WTC11 (cell line): ENCODE measurements at regions not wholly inside any gene's neighbourhood (a gene's known extent, or its start where the extent isn't known, plus 50 kb on each side); places are given as distances from the start of the nearest gene placed in this dataset.

Source experiments
- ATAC-seq: fragments of 200-7000 bp; cut with Tn5 transposase; 2 replicates; pipeline ENCODE4 v1.10.0; 2021; ENCODE audit warnings: mild to moderate bottlenecking, moderate library complexity
- CTCF ChIA-PET: fragments of 300-600 bp; sonication (Branson Sonifier 250); formaldehyde crosslinking; loops from one replicate; lab custom pipeline; 2021; ENCODE audit warnings: antibody characterized with exemption; lab: Charles Lee
- POLR2A ChIA-PET: fragments of 350-600 bp; sonication (Branson Sonifier 250); formaldehyde crosslinking; loops from one replicate; lab custom pipeline; 2021; ENCODE audit warnings: antibody characterized with exemption; lab: Charles Lee
- DNase-seq: peaks from one replicate; pipeline ENCODE4 v3.0.0; 2021; ENCODE audit warnings: low spot score
- H3K27ac Mint-ChIP-seq: 2 replicates; pipeline ENCODE4 v1.8.0; 2021; ENCODE audit warnings: mixed read lengths
- H3K27me3 Mint-ChIP-seq: 2 replicates; pipeline ENCODE4 v1.8.0; 2021; ENCODE audit warnings: low read depth, mild to moderate bottlenecking, moderate library complexity, mixed read lengths
- H3K36me3 Mint-ChIP-seq: 2 replicates; pipeline ENCODE4 v1.8.0; 2021; ENCODE audit warnings: mixed read lengths
- H3K4me1 Mint-ChIP-seq: 2 replicates; pipeline ENCODE4 v1.8.0; 2022; ENCODE audit warnings: mixed read lengths
- H3K4me3 Mint-ChIP-seq: 2 replicates; pipeline ENCODE4 v1.8.0; 2021; ENCODE audit warnings: mild to moderate bottlenecking, moderate library complexity, mixed read lengths
- H3K9me3 Mint-ChIP-seq: 2 replicates; pipeline ENCODE4 v1.8.0; 2021; ENCODE audit warnings: mixed read lengths
- CREB1 ChIP-seq: sonication (generic); formaldehyde crosslinking; IDR thresholded peaks from 2 replicates; pipeline ENCODE4 v1.8.0; 2023; ENCODE audit warnings: mild to moderate bottlenecking, missing genetic modification reagents
- ESRRA ChIP-seq: sonication (generic); formaldehyde crosslinking; IDR thresholded peaks from 2 replicates; pipeline ENCODE4 v1.8.1; 2022; ENCODE audit warnings: mild to moderate bottlenecking, missing genetic modification reagents, borderline replicate concordance
- ETV6 ChIP-seq: sonication (generic); formaldehyde crosslinking; IDR thresholded peaks from 2 replicates; pipeline ENCODE4 v1.8.1; 2022; ENCODE audit warnings: mild to moderate bottlenecking, missing genetic modification reagents
- KAT7 ChIP-seq: sonication (generic); formaldehyde crosslinking; IDR thresholded peaks from 2 replicates; pipeline ENCODE4 v1.8.1; 2023; ENCODE audit warnings: missing genetic modification reagents, mild to moderate bottlenecking, borderline replicate concordance
- NFE2L1 ChIP-seq: sonication (generic); formaldehyde crosslinking; IDR thresholded peaks from 2 replicates; pipeline ENCODE4 v1.8.1; 2023; ENCODE audit warnings: missing genetic modification reagents
- NR2C2 ChIP-seq: sonication (generic); formaldehyde crosslinking; IDR thresholded peaks from 2 replicates; pipeline ENCODE4 v1.8.0; 2022; ENCODE audit warnings: mild to moderate bottlenecking, missing genetic modification reagents
- SOX15 ChIP-seq: fragments of 250-450 bp; sonication (Bioruptor Pico); IDR thresholded peaks from 2 replicates; pipeline ENCODE4 v1.9.0; 2021; ENCODE audit warnings: mild to moderate bottlenecking
- TEAD1 ChIP-seq: sonication (generic); formaldehyde crosslinking; IDR thresholded peaks from 2 replicates; pipeline ENCODE4 v1.8.0; 2022; ENCODE audit warnings: mild to moderate bottlenecking, missing genetic modification reagents
- ZNF121 ChIP-seq: sonication (generic); formaldehyde crosslinking; IDR thresholded peaks from 2 replicates; pipeline ENCODE4 v1.8.0; 2023; ENCODE audit warnings: missing genetic modification reagents
- ZNF219 ChIP-seq: sonication (generic); formaldehyde crosslinking; IDR thresholded peaks from 2 replicates; pipeline ENCODE4 v1.8.0; 2023; ENCODE audit warnings: missing genetic modification reagents, mild to moderate bottlenecking, borderline replicate concordance
- ZNF232 ChIP-seq: sonication (generic); formaldehyde crosslinking; IDR thresholded peaks from 2 replicates; pipeline ENCODE4 v1.8.0; 2022; ENCODE audit warnings: mild to moderate bottlenecking, missing genetic modification reagents
- ZNF317 ChIP-seq: sonication (generic); formaldehyde crosslinking; IDR thresholded peaks from 2 replicates; pipeline ENCODE4 v1.8.1; 2023; ENCODE audit warnings: low read depth, mild to moderate bottlenecking, moderate library complexity, missing genetic modification reagents, borderline replicate concordance
- ZNF396 ChIP-seq: fragments of 250-450 bp; sonication (Bioruptor Pico); IDR thresholded peaks from 2 replicates; pipeline ENCODE4 v1.8.0; 2021; ENCODE audit warnings: mild to moderate bottlenecking, moderate library complexity, borderline replicate concordance
- ZNF671 ChIP-seq: fragments of 250-450 bp; sonication (Bioruptor Pico); IDR thresholded peaks from 2 replicates; pipeline ENCODE4 v1.8.0; 2021; ENCODE audit warnings: mild to moderate bottlenecking
- TF ChIP-seq, protein P1 (sequence below): sonication (generic); formaldehyde crosslinking; IDR thresholded peaks from 2 replicates; pipeline ENCODE4 v1.8.1; 2022; ENCODE audit warnings: low read depth, missing genetic modification reagents, borderline replicate concordance
- TF ChIP-seq, protein P2 (sequence below): sonication (generic); formaldehyde crosslinking; IDR thresholded peaks from 2 replicates; pipeline ENCODE4 v1.8.1; 2023; ENCODE audit warnings: mild to moderate bottlenecking, missing genetic modification reagents, borderline replicate concordance
- TF ChIP-seq, protein P3 (sequence below): sonication (generic); formaldehyde crosslinking; IDR thresholded peaks from 2 replicates; pipeline ENCODE4 v1.8.0; 2023; ENCODE audit warnings: missing genetic modification reagents, mild to moderate bottlenecking, borderline replicate concordance

DNA sequence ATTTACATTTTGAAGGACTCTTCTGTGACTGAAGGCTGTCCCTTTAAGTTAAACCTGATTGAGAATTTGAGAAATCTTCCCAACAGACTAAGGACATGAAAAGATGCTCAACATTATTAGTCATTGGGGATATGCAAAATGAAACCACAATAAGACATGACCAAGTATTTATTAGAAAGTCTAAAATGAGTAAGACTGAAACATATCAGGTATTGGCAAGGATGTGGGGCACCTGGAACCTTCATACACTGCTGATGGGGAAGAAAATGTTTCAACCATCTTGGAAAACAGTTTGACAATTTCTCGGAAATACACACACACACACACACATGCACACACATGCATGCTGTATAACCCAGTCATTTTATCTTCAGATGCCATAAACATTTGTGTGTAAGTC is 132.1 kb upstream of the CDK6 start (continued):
- TF ChIP-seq, protein P1, sequence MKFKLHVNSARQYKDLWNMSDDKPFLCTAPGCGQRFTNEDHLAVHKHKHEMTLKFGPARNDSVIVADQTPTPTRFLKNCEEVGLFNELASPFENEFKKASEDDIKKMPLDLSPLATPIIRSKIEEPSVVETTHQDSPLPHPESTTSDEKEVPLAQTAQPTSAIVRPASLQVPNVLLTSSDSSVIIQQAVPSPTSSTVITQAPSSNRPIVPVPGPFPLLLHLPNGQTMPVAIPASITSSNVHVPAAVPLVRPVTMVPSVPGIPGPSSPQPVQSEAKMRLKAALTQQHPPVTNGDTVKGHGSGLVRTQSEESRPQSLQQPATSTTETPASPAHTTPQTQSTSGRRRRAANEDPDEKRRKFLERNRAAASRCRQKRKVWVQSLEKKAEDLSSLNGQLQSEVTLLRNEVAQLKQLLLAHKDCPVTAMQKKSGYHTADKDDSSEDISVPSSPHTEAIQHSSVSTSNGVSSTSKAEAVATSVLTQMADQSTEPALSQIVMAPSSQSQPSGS (CRISPR knock-in tag): no peak
- no peak for TF ChIP-seq ZNF121 (CRISPR knock-in tag)

DNA sequence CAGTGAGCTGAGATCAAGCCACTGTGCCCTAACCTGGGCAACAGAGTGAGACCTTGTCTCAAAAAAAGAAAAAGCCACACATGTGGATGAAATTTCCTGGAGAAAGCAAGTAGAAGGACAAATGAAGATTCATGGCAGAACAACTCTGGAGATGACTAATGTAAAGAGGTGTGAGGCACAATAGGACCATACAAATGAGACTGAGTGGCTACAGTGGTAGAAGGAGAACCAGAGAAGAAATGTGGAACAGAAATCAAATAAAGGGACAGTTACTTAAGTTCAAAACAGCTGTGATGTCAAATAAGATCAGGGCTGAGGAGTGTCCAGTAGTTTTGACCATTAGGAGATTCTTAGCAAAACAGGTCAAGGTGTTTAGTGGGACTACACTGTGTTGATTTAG is 130.9 kb upstream of the CDK6 start:
- no peaks in the 10 kb centered on the region for H3K36me3 Mint-ChIP-seq
- DNase-seq: no peak
- TF ChIP-seq NR2C2 (CRISPR knock-in tag) (no peak), ESRRA (CRISPR knock-in tag) (no peak)
- TF ChIP-seq, all 79 proteins: peak for 0
- Mint-ChIP-seq H3K27me3 (no peaks in the 10 kb centered on the region), H3K4me1 (no peaks in the 10 kb centered on the region), H3K4me3 (no peak overlapping the region), H3K27ac (no peak overlapping the region), H3K9me3 (no peaks in the 10 kb centered on the region)
- ATAC-seq: no peak
- CTCF ChIA-PET: no interaction called here
- POLR2A ChIA-PET: no interaction called here

DNA sequence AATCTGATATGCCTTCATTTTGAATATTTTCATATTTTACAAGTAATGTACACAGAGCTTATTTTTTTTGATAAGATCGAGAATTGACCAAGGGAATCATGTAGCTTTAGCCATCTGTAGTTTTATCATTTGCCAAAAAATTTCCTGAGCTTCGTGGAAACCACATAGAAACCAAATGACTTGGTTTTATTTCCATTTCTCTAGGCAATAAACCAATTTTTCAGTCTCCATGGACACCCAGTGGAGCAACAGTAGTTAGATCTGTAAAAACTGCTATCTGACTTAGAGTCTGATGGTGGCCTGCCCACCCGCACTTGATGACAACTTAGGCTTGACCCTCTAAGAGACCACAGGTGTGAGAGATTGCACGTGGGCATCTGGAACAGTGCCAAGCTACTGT is 127.8 kb upstream of the CDK6 start:
- DNase-seq (no peak), ATAC-seq (no peak)
- CTCF ChIA-PET: no interaction called here
- Mint-ChIP-seq H3K36me3 (no peaks in the 10 kb centered on the region), H3K4me3 (no peak overlapping the region), H3K27ac (no peak overlapping the region), H3K27me3 (peaks cover 3% of the 10 kb centered on the region; the same call in 1 of the 2 replicates)
- TF ChIP-seq ZNF219 (CRISPR knock-in tag): no peak
- TF ChIP-seq, all 79 proteins: peak for 0
- POLR2A ChIA-PET: no interaction called here
- no peaks in the 10 kb centered on the region for H3K4me1 Mint-ChIP-seq
- peaks cover 10% of the 10 kb centered on the region for H3K9me3 Mint-ChIP-seq

- Mint-ChIP-seq H3K27ac (no peak overlapping the region), H3K4me3 (no peak overlapping the region), H3K4me1 (no peaks in the 10 kb centered on the region), H3K27me3 (peaks cover 3% of the 10 kb centered on the region; the same call in 1 of the 2 replicates), H3K9me3 (peaks cover 10% of the 10 kb centered on the region), H3K36me3 (no peaks in the 10 kb centered on the region)
- DNase-seq (no peak), ATAC-seq (no peak)
- ChIA-PET POLR2A (no interaction called here), CTCF (no interaction called here)
- TF ChIP-seq ZNF396 (CRISPR knock-in tag) (no peak), TEAD1 (CRISPR knock-in tag) (no peak), NFE2L1 (CRISPR knock-in tag) (no peak), KAT7 (no peak), ZNF232 (CRISPR knock-in tag) (no peak), ZNF671 (CRISPR knock-in tag) (no peak), ETV6 (no peak)
- TF ChIP-seq, protein P2, sequence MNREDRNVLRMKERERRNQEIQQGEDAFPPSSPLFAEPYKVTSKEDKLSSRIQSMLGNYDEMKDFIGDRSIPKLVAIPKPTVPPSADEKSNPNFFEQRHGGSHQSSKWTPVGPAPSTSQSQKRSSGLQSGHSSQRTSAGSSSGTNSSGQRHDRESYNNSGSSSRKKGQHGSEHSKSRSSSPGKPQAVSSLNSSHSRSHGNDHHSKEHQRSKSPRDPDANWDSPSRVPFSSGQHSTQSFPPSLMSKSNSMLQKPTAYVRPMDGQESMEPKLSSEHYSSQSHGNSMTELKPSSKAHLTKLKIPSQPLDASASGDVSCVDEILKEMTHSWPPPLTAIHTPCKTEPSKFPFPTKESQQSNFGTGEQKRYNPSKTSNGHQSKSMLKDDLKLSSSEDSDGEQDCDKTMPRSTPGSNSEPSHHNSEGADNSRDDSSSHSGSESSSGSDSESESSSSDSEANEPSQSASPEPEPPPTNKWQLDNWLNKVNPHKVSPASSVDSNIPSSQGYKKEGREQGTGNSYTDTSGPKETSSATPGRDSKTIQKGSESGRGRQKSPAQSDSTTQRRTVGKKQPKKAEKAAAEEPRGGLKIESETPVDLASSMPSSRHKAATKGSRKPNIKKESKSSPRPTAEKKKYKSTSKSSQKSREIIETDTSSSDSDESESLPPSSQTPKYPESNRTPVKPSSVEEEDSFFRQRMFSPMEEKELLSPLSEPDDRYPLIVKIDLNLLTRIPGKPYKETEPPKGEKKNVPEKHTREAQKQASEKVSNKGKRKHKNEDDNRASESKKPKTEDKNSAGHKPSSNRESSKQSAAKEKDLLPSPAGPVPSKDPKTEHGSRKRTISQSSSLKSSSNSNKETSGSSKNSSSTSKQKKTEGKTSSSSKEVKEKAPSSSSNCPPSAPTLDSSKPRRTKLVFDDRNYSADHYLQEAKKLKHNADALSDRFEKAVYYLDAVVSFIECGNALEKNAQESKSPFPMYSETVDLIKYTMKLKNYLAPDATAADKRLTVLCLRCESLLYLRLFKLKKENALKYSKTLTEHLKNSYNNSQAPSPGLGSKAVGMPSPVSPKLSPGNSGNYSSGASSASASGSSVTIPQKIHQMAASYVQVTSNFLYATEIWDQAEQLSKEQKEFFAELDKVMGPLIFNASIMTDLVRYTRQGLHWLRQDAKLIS (CRISPR knock-in tag): no peak
These were observed 127.2 kb upstream of the CDK6 start for GRCh38 chr7:92963566-92963965.

DNA sequence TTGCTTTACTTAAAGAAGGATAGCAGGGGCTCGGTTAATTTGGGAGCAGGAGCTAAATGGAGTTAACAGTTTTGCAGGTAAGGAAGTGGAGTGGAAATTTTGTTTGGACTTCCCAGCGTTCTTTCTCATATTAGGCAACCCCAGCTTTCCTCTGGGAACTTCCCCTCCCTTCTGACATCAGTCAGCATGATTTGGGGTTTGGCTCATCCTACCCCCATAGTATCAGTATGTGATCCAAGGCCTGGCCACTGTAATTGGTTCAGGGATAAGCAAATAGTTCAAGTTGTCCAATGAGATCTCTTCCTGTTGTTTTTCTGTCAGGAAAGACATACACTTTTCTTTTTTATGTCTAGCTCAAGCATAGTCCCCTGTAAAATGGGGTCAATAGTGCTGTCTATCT is 125.6 kb upstream of the CDK6 start:
- H3K9me3 Mint-ChIP-seq: peaks cover 10% of the 10 kb centered on the region
- H3K36me3 Mint-ChIP-seq: no peaks in the 10 kb centered on the region
- H3K27me3 Mint-ChIP-seq: peaks cover 10% of the 10 kb centered on the region
- H3K27ac Mint-ChIP-seq: no peak overlapping the region
- no peak overlapping the region for H3K4me3 Mint-ChIP-seq
- no peaks in the 10 kb centered on the region for H3K4me1 Mint-ChIP-seq
- ATAC-seq: no peak
- POLR2A ChIA-PET: no interaction called here
- DNase-seq: no peak
- CTCF ChIA-PET: interaction anchor here (1.2 kb wide), 1 partner anchor 81 kb away, joined by 3 read pairs; no protein-coding TSS in a partner anchor
- no peak for TF ChIP-seq ZNF317
- TF ChIP-seq, protein P3, sequence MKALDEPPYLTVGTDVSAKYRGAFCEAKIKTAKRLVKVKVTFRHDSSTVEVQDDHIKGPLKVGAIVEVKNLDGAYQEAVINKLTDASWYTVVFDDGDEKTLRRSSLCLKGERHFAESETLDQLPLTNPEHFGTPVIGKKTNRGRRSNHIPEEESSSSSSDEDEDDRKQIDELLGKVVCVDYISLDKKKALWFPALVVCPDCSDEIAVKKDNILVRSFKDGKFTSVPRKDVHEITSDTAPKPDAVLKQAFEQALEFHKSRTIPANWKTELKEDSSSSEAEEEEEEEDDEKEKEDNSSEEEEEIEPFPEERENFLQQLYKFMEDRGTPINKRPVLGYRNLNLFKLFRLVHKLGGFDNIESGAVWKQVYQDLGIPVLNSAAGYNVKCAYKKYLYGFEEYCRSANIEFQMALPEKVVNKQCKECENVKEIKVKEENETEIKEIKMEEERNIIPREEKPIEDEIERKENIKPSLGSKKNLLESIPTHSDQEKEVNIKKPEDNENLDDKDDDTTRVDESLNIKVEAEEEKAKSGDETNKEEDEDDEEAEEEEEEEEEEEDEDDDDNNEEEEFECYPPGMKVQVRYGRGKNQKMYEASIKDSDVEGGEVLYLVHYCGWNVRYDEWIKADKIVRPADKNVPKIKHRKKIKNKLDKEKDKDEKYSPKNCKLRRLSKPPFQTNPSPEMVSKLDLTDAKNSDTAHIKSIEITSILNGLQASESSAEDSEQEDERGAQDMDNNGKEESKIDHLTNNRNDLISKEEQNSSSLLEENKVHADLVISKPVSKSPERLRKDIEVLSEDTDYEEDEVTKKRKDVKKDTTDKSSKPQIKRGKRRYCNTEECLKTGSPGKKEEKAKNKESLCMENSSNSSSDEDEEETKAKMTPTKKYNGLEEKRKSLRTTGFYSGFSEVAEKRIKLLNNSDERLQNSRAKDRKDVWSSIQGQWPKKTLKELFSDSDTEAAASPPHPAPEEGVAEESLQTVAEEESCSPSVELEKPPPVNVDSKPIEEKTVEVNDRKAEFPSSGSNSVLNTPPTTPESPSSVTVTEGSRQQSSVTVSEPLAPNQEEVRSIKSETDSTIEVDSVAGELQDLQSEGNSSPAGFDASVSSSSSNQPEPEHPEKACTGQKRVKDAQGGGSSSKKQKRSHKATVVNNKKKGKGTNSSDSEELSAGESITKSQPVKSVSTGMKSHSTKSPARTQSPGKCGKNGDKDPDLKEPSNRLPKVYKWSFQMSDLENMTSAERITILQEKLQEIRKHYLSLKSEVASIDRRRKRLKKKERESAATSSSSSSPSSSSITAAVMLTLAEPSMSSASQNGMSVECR (CRISPR knock-in tag): no peak
- no peak for TF ChIP-seq SOX15 (CRISPR knock-in tag)
- TF ChIP-seq CREB1 (CRISPR knock-in tag): no peak
